ENCODE measurements at regions not wholly inside any gene's neighbourhood (a gene's known extent, or its start where the extent isn't known, plus 50 kb on each side); places are given as distances from the start of the nearest gene placed in this dataset.

DNA sequence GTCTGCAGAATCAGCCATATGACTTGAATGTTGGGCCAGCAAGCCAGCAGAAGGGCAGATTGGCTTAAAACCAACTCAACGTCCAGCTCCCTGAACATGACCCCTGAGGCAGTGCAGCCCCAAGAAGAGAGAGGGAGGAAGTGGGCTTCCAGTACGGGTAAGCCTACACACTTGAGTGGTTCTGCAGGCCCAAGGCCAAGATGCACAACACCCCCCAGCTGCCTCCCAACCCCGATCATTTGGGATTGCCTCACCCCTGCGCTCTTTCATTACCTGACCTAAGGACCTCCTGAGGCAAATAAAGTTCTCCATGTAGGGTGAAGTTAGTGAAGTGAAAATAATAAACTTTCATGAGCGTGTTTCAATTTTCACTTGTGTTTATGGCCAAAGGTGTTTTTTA lies 536.0 kb downstream of the TNS1 start:
- TF ChIP-seq ZFX (IDR thresholded peaks at IDR 0.05; ENCODE audit: borderline replicate concordance): no peak
- TF ChIP-seq, protein P1, sequence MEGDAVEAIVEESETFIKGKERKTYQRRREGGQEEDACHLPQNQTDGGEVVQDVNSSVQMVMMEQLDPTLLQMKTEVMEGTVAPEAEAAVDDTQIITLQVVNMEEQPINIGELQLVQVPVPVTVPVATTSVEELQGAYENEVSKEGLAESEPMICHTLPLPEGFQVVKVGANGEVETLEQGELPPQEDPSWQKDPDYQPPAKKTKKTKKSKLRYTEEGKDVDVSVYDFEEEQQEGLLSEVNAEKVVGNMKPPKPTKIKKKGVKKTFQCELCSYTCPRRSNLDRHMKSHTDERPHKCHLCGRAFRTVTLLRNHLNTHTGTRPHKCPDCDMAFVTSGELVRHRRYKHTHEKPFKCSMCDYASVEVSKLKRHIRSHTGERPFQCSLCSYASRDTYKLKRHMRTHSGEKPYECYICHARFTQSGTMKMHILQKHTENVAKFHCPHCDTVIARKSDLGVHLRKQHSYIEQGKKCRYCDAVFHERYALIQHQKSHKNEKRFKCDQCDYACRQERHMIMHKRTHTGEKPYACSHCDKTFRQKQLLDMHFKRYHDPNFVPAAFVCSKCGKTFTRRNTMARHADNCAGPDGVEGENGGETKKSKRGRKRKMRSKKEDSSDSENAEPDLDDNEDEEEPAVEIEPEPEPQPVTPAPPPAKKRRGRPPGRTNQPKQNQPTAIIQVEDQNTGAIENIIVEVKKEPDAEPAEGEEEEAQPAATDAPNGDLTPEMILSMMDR (IDR thresholded peaks at IDR 0.05): no peak
- H3K27ac ChIP-seq: no peak overlapping the region

- no peak for TF ChIP-seq ZFX (IDR thresholded peaks at IDR 0.05; ENCODE audit: borderline replicate concordance)
- TF ChIP-seq, protein P1 (IDR thresholded peaks at IDR 0.05): no peak
- H3K27ac ChIP-seq: no peak overlapping the region
Observed at GRCh38 chr2:217466104-217466503, 536.7 kb downstream of the TNS1 start.

DNA sequence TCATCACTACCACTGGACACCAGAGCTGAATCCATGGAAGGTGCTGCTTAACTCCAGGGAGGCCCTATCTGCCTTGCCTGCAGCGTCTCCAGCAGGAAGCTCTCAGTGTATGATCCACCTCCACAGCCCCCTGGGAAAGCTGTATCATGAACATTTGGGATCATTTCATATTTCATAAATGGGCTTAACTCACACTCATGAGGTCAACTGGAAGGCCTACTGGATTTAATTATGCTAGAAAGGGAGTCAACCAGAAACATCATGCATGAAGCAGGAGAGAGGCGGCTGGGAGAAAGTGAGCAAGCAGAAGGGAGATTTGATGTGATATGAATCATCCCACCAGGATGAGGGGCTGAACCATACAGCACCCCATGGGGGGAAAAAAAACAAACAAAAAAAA lies 537.7 kb downstream of the TNS1 start:
- TF ChIP-seq, protein P1 (IDR thresholded peaks at IDR 0.05): no peak
- no peak for TF ChIP-seq ZFX (IDR thresholded peaks at IDR 0.05; ENCODE audit: borderline replicate concordance)
- no peak overlapping the region for H3K27ac ChIP-seq

DNA sequence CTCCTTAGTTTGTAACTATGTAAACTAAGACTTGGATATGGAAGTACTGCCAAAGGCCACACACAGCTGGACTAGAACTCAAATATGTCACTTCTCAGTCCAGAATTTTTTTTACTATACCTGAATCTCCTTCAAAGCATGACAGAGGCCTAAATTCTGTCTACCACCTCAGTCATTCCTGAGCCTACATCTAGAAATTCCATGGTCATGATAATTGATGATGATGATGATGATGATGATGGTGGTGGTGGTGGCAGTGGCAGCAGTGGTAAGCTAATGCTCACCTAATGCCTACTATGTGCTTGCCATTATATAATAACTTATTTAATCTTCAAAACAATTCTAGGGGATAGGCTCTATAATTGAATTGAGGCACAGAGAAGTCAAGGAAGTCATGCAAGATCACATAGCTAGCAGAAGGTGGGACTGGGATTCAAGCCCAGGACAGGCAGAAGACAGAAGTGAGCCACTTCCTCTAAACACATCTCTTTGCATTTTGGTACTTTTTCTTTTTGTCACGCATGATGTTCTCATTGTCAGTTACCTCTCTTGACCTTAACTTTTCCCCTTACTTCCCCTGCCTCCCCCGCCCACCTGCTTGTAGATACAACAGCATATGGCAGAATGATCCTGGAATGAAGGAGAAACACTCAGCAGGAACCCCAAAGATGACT lies 539.3 kb downstream of the TNS1 start:
- no peak overlapping the region for H3K27ac ChIP-seq
- TF ChIP-seq ZFX (IDR thresholded peaks at IDR 0.05; ENCODE audit: borderline replicate concordance): no peak
- TF ChIP-seq, protein P1 (IDR thresholded peaks at IDR 0.05): no peak

GRCh38 chr2:217462121-217462520 lies 540.7 kb downstream of the TNS1 start:
- H3K27ac ChIP-seq: no peak overlapping the region
- TF ChIP-seq ZFX (IDR thresholded peaks at IDR 0.05; ENCODE audit: borderline replicate concordance): no peak
- TF ChIP-seq, protein P1 (IDR thresholded peaks at IDR 0.05): no peak

- H3K27ac ChIP-seq: no peak overlapping the region
Observed at GRCh38 chr2:217461674-217462073, 541.1 kb downstream of the TNS1 start.

More at GRCh38 chr2:217461674-217462073, 541.1 kb downstream of the TNS1 start:
- TF ChIP-seq ZFX (IDR thresholded peaks at IDR 0.05; ENCODE audit: borderline replicate concordance): no peak
- TF ChIP-seq, protein P1 (IDR thresholded peaks at IDR 0.05): no peak
